Activated T-cell treated with anti-CD3 and anti-CD28 coated beads, Interleukin-2, amount 50 U/mL, for 1 hour (primary cell): ENCODE measurements at regions not wholly inside any gene's neighbourhood (a gene's known extent, or its start where the extent isn't known, plus 50 kb on each side); places are given as distances from the start of the nearest gene placed in this dataset.

Experiments used
- DNase-seq: peaks from one replicate; pipeline ENCODE4 v3.0.0-alpha.2; 2020

DNA sequence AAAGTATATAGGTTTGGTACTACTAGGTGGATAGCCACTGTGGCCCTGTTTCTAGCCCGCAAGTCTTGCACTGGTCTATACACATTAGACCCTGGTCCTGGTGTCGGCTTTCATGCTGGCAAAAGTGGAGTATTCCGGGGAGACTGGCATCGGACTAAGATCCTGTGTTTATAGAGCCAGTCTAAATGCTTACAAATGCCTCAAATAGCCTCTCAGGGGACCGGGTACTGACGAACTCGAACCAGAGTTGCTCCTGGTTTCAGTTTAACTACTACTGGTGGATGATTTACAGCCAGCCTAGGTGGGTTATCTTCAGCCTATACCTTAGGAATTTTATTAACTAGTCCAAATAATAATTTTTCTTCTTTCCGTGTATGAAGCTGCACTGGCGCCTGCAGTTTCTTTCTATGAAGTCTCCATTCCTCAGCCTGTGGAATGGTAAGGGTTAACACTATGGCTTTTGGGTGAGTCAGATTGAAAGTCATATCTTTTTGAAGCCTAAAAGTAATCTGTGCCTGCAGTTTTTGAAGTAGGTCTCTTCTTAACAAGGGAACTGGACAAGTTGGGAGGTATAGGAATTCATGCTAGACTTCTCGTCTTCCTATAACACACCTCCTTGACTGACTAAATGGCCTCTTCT lies 51.3 kb downstream of the OR10H4 start:
- DNase-seq = no peak

DNA sequence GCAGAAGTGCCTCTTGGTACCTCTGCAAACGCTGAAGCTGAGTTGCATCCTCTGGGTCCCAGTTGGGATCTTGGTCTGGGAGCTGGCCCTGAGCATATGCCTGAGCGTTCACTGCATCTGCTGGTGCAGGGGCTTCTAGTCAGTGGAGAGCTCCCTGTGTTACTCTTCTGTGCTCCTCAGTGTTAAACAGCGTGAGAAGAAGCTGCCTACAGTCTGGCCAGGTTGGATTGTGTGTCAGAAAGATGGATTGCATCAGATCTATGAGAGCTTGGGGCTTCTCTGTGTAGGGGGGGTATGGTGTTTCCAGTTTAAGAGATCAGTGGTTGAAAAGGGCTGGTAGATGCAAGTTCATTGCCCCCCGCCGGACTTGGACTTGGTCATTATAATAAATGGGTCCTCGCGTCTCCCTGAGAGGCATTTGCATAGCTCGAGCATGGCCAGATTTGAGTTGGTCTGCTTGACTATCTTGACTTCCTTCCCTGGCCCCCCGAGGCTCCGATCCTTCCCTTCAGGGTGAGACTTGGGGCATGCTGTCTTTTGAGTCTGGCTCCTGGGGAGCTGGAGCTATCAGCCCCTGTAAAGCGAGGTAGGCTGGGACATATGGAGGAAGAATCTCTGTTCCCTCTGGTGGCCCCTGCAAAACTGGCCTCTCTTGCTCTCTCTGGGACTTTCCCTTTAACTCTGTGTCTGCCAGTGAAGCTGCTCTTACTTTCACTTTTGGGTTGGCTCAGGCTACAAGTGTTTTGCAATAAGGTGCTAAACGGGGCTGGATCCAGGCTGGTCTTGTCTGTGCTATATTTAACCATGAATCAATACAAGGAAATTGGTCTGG lies 52.9 kb downstream of the OR10H4 start:
- no peak for DNase-seq

DNA sequence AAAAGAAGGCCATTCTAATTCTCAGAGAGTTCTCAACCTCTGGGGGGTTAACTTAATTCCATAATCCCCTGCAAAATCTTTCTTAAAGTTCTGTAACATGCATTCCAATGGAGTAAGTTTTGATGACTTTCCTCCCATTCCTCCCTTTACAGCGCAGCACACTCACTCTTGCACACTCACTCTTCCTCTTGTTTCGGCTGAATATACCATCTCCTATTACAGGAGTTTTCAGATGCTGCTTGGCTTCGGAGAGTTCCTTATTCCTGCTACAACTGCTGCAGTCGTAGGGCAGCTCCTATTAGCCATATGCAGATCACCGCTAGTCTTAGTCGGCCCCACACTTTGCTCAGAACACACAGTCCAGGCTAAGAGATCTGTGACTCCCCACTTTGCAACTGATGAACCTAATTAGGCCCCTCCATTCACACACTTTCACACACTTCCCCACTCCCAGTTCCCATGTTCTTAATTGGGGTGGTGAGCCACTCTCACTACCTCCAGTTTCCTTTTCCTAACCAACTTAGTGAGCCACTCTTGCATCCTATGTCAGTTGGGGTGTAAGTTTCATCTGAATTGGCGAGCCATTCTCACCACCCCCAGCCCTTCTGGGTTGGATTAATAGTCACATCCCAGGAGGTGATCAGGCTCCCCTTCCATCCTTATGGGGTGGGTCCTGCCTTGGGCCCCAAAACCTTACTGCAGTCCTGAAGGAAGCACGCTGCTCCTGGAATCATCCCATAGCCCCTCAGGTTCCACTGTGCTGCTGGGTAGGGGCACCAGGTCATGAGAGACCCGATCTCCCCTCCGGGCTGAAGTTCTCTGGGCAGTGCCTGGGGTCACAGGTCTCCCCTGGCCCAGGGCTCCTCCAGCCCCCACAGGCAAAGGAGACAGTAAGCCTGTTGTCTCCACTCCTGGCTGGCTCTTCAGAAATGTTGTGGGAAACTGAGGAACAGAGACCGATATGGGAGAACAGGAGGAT lies 53.9 kb downstream of the OR10H4 start:
- no peak for DNase-seq

DNA sequence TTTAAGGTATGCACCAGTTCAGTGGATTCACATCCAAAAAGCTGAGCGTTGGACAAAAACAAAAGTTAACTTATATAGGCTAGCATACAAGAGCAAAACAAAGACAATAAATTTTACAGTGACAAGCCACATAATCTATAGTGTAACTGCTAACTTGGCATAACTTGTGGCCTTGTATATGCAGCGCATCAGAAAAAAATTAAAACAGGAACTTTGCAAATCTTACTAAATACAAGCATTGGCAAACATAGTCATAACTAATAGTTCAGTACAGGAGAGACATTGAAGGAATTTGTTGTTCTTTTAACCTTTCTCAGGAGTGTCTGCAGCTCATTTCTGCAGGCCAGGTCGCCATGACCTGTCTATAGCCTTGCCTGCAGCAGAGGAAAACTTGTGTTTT lies 54.6 kb downstream of the OR10H4 start:
- DNase-seq = no peak

DNA sequence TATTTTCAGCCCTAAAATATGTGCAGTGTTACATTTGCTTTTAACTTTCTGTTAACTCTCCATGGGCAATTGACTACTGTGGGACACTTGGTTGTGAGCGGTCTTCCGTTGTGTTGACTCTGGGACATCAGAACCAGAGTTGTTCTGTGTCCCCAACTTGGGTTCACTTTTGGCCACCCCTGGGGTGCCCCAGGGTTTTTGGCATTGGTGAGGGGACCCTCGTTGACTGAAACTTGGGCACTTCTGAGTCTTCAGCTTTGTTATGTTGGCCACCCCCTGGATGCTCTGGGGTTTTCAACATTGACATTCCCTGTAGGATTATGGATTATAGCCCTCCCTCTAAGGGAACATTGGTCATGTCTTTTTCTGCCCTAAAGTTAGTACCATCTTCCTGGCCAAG lies 57.1 kb downstream of the OR10H4 start:
- no peak for DNase-seq

DNA sequence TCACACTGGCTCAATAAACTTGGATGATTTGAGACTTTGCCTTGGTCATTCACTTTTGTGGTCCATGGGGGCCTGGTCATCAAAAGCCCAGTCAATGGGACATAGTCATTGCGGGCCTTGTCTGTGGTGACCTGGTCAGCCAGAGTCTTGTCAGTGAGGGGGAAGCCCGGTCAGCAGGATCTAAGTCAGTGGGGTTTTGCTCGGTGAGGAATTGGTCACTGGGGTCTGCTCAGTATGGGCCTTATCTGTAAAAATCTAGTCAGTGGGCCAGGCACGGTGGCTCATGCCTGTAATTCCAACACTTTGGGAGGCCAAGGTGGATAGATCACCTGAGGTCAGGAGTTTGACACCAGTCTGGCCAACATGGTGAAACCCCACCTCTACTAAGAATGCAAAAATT lies 63.7 kb upstream of the TPM4 start:
- DNase-seq = no peak

DNA sequence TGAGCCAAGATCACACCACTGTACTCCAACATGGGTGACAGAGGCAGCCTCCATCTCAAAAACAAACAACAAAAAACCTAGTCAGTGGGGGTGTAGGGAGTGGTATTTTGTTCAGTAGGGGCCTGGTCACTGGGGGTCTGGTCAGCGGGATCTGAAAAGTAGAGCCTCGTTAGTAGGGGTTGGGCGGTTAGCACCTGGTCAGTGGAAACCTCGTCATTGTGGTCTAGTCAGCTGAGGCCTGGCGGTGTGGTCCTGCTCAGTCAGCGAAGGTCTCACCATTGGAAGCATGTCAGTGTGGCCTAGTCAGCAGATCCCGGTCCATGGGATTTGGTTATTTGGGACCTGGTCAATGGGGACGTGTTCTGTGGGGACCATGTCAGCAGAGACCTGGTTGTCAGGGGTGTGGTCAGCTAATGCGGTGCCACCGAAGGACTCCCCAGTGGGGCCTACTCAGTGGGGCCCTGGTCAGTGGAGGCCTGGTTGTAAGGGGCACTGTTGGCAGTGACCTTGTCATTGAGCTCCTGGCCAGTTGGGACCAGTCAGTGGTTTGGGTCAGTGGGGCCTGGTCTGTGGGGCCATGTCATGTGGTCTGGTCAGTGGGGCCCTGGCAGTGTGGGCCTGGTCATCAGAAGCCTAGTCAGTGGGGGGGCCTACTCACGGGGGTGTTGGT lies 63.0 kb upstream of the TPM4 start:
- DNase-seq = no peak

DNA sequence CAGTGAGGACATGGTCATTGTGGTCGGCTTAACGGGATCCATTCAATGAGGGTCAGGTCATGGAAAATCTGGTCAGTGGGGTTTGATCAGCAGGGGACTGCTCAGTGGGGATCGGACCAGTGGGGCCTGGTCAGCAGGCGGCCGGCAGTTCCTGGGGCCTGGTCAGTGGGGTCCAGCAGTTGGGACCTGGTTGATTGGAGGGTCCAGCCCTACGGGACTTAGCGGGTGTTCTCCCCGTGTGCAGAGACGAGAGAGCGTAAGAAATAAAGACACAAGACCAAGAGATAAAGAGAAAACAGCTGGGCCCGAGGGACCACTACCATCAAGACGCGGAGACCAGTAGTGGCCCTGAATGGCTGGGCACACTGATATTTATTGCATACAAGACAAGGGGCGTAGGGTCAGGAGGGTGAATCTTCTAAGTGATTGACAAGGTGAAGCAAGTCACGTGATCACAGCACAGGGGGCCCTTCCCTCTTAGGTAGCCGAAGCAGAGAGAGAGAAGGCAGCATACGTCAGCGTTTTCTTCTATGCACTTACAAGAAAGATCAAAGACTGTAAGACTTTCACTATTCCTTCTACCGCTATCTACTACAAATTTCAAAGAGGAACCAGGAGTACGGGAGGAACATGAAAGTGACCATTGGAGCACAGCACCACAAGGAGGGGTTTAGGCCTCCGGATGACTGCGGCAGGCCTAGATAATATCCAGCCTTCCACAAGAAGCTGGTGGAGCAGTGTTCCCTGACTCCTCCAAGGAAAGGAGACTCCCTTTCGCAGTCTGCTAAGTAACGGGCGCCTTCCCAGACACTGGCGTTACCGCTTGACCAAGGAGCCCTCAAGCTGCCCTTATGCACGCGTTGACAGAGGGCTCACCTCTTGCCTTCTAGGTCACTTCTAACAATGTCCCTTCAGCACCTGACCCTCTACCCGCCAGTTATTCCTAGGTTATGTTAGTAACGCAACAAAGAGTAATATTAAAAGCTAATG lies 62.1 kb upstream of the TPM4 start:
- no peak for DNase-seq

DNA sequence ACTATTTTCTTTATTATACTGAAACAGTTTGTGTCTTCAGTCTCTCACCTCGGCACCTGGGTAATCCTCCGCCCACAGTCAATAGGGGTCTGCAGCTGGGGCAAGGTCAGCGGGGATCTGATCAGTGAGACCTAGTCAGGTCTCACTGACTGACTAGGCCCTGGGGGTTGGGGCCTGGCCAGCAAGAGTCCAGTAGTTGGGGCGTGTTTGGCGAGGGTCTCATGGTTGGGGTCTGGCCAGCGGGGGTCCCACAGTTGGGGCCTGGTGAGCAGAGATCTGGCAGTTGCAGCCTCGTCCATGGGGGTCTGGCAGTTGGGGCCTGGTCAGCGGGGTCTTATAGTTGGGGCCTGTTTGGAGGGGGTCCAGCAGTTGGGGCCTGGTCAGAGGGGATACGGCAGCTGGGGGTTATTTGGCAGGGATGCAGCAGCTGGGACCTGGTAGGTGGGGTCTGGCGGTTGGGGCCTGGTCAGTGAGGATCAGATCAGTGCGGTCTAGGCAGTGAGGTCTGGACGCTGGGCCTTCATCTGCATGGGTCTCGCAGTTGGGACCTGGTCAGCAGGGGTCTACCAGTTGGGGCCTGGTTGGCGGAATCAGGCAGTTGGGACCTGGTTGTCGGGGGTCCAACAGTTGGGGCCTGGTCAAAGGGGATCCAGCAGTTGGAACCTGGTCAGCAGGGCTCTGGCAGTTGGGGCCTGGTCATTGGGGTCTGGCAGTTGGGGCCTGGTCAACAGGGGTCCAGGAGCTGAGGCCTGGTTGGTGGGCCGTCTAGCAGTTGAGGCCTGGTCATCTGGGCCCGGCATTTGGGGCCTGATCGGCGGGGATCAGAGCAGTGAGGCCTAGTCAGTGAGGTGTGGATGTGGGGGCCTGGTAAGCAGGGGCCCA lies 61.1 kb upstream of the TPM4 start:
- DNase-seq = peak; percentile 13

DNA sequence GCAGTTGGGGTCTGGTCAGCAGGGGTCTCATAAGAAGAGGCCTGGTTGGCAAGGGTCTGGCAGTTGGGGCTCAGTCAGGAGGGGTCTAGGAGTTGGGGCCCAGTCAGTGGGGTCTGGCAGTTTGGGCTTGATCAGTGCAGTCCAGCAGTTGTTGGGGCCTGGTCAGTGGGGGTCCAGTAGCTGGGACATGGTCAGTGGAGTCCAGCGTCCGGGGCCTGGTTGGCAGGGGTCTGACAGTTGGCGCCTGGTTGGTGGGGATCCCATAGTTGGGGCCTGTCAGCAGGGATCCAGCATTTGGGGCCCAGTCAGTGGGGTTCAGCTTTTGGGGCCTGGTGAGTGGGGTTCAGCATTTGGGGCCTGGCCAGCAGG lies 60.5 kb upstream of the TPM4 start:
- no peak for DNase-seq

DNA sequence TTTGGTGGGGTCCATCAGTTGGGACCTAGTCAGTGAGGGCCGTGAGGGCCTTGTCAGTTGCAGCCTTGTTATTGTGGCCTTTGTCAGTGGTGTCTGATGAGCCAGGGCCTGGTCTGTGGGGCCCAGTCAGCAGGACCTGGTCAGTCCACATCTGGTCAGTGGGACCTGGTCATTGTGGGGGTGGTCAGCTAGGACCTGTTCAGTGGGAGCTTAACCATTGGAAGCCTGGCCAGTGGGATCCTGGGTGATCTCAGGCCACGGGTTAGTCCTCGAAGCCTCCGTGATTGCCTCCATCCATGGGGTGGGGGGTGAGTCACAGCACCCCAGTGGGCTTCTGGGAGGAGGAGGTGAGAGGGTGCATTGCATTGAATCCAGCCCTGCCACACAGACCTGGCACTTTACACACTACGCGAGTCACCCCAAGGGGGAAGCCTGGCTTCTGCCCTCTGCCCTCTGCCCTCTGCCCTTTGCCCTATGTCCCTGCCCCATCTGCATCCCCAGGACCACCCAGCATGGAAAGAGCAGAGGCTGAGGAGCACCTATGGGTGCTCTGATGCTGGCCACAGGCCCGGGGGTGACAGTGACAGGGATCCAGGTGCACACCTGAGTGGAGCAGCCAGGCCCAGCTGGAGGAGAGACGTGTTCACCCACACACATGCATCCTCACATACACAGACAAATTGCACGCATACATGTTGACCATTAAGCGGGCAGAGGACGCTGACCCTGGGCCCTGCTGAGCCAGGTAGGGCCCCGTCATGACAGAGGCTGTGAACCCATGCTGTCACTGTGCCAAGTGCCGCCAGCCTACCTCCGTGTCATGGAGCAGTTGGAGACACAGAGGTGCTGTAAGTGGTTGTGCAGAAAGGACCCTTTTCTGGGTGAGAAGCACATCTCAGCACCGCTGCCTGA lies 59.8 kb upstream of the TPM4 start:
- no peak for DNase-seq

DNA sequence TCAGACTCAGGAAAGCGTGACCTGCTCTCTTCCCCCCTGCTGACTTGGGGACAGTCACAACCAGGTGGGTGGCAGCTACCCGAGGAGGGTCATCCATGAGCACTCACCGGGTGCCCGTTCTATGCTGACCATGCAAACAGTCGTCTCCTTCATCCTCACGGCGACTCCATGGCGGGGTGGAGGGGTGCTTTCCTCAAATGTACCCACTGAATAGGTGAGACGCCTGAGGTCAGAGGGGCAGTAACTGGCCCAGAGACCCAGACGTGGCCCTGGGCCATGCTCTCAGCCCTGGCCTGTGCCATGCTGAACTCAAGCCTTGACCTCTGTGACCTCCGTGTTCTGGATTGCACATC lies 59.2 kb upstream of the TPM4 start:
- DNase-seq = peak; percentile 12

DNA sequence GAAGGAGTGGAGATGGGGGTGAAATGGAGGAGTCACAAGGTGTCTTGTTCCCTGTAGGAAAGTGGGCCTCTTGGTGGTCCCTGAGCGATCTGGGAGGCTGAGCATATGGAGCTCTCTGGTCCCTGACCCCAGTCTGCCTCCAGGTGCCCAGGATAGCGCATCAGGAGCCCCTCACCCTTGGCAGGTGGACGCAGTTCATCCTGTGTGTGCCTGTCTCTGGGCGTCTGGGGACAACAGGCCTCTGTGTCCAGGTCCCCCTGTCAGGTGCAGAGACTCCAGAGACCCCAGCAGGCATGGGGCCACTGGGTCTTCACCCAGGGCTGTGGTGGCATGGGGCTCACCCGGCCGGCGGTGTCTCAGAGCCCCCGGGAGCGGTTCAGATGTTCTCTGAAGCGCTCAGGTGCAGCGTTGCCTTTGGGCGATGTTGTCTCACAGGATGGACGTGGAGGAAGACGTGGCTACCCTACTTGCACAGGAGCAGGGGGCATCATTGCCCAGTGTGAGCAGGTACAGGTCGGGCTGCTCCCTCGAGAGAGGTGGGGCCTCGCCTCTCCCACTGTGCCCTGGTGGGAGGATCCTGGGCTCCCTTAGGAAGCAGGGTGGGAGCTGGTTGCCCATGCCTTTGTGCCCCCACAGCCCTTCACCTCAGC lies 58.1 kb upstream of the TPM4 start:
- DNase-seq = peak; percentile 6

DNA sequence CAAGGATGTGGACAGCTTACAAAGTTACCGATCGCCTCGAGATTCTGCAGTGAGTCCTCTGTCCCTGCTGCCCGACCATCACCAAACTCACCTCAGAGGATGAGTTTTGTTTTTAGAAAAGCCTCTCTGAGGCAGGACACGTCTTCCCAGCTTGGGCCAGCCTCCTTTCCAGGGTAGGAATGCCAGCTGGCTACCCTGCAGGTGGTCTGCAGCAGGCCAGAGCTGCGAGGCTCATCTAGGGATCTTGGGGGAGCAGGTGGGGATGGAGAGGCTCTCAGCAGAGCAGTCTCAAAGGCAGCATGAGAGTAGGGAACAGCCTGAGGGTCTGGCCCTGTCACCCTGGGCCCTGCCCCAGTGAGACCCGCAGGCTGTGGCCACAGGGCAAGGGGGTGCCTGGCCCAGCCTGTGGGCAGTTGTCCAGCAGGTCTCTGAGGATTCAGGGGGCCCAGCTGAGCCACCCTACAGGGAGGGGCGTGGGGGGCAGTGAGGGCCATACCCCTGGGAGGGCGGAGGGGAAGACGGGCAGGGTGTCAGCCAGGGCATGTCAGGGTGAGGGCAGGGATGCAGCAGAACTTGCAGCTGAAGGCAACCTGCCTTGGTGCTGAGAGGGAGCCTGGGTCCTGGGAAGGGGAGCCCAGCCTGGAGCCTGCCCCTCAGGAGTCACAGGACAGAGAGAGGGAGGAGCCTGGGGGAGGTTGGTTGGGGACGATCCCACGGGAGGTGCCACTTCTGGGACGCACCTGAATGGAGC lies 57.3 kb upstream of the TPM4 start:
- peak; percentile 12 for DNase-seq

DNA sequence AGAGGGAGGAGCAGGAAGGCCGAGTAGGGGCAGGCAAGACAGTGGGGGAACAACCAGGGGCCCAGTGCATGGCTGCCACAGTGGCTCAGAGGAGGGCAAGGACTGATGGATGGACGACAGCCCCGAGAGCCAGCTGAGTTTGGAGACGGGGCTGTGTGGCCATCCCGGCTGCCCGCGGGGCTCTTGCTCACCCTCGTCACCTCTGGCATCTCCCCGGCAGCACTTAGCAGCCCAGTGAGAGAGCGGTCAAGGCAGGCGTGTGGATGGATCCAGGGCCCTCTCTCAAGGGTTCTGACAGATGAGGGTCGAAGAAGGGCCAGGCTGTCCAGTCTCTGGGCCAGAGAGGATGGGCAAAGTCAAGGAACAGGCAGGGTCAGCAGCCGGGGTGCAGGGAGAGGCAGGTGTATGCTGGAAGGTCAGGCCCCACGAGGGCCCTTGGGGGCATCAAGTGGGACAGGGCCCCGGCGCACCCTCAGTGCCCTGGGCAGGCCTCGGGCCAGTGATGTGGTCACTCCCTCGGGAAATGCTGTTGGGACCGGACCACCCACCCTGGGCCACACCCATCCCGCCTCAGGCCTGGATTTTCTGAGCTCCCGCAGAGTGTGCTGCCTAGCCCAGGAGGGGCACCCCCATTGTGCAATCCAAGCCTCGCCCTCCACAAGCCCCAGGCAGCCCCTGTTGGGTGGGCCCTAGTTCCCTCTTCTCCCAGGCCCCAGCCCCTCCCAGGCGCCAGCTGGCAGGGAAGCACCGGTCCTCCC lies 56.4 kb upstream of the TPM4 start:
- peak; percentile 7 for DNase-seq

DNA sequence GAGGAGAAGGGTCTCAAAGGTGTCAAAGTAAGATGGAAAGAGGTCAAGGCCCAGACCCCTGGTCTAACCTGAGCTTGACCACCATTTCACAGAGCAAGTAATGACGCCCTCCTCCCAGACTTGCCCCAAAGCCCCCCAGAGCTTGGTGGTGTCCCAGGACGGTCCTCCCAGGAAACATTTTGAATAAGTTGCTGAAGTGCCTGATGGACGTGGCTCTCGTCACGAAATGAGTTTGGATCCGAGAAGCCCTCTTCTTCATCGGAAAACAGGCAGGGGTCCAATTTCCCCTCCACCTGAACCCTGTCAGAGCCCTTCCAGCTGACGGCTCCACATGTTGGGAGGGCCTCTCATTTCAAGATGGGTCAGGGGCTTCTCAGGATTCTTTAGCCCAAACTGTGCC lies 54.5 kb upstream of the TPM4 start:
- no peak for DNase-seq

DNA sequence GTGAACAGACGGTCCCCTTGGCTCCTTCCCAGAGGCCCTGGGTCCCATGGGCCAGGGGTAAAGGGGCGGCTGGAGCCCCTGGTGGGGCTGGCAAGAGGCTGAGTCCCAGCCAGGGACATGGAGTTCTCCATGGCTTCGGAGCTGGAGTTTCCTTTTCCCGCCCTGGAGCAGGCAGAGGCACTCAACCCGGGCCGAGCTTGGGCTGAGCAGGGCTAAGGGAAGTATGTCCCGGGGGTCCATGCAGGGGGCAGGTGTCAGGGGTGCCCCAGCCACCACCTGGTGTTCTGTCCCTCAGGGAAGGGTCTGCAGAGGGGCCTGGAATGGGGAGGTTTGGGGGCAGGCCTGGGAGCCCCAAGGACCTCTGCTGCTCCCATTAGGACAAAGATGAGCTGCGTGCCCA lies 54.0 kb upstream of the TPM4 start:
- DNase-seq = no peak

DNA sequence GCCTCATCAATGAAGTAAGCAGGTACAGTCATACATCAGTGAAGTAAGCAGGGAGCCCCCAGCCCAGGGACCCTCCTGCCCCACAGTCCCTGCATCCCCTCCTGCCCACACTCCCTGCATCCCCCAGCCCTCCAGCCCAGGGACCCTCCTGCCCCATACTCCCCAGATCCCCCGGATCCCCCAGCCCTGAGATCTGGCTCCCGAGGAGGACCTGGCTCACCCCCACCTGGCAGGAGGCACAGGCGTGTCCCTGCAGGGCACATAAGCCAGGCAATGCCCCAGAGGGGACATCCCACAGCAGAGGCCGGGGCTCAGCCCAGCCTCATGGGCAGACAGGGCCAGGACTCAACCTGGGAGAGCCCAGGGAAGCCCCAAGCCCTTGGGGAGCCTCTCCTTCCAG lies 53.6 kb upstream of the TPM4 start:
- DNase-seq = no peak
